Endothelial cell (in vitro differentiated cells): ENCODE measurements at regions not wholly inside any gene's neighbourhood (a gene's known extent, or its start where the extent isn't known, plus 50 kb on each side); places are given as distances from the start of the nearest gene placed in this dataset.

Experiments used
- DNase-seq: peaks from one replicate; pipeline ENCODE4 v3.0.0; 2021; ENCODE audit warnings: low spot score
- H3K27ac Mint-ChIP-seq: one replicate; pipeline ENCODE4 v1.8.0; 2021; ENCODE audit warnings: mixed read lengths, inconsistent platforms; ENCODE audit not compliant: unreplicated experiment
- H3K27me3 Mint-ChIP-seq: one replicate; pipeline ENCODE4 v1.8.0; 2021; ENCODE audit warnings: mild to moderate bottlenecking, moderate library complexity, mixed read lengths, inconsistent platforms; ENCODE audit not compliant: unreplicated experiment
- H3K36me3 Mint-ChIP-seq: one replicate; pipeline ENCODE4 v1.8.0; 2021; ENCODE audit warnings: mild to moderate bottlenecking, low read depth, mixed read lengths, inconsistent platforms; ENCODE audit not compliant: unreplicated experiment
- H3K4me1 Mint-ChIP-seq: one replicate; pipeline ENCODE4 v1.8.0; 2021; ENCODE audit warnings: mild to moderate bottlenecking, mixed read lengths, inconsistent platforms; ENCODE audit not compliant: unreplicated experiment
- H3K4me3 Mint-ChIP-seq: one replicate; pipeline ENCODE4 v1.8.0; 2021; ENCODE audit warnings: mild to moderate bottlenecking, mixed read lengths, inconsistent platforms; ENCODE audit not compliant: unreplicated experiment
- H3K9me3 Mint-ChIP-seq: one replicate; pipeline ENCODE4 v1.8.0; 2021; ENCODE audit warnings: mixed read lengths, inconsistent platforms; ENCODE audit not compliant: unreplicated experiment
- TF ChIP-seq, protein P1 (sequence below): fragments of 200-600 bp; sonication (generic); IDR thresholded peaks from one replicate; pipeline ENCODE4 v1.5.0; 2021; ENCODE audit warnings: antibody characterized with exemption; ENCODE audit not compliant: unreplicated experiment

DNA sequence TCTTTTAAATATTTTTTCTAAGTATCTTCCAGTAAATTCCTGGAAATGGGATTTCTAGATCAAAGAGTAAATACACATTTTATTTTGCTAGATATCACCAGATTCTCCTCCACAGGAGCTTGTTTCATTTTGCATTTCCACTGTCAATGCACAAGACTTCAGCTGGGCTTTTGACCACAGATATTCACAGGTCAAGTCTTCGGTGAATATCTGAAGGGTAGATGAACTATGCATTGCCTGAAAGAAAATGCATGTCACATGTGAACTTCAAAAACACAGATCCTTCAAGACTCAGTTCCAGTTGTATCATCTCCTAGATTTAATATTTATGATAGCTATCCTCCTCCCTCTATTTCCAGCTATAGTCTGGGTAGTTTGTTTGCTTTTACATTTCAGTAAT is 963.6 kb upstream of the GOT2 start:
- TF ChIP-seq, protein P1, sequence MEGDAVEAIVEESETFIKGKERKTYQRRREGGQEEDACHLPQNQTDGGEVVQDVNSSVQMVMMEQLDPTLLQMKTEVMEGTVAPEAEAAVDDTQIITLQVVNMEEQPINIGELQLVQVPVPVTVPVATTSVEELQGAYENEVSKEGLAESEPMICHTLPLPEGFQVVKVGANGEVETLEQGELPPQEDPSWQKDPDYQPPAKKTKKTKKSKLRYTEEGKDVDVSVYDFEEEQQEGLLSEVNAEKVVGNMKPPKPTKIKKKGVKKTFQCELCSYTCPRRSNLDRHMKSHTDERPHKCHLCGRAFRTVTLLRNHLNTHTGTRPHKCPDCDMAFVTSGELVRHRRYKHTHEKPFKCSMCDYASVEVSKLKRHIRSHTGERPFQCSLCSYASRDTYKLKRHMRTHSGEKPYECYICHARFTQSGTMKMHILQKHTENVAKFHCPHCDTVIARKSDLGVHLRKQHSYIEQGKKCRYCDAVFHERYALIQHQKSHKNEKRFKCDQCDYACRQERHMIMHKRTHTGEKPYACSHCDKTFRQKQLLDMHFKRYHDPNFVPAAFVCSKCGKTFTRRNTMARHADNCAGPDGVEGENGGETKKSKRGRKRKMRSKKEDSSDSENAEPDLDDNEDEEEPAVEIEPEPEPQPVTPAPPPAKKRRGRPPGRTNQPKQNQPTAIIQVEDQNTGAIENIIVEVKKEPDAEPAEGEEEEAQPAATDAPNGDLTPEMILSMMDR = no peak
- H3K27me3 Mint-ChIP-seq = no peaks in the 10 kb centered on the region
- H3K9me3 Mint-ChIP-seq = no peaks in the 10 kb centered on the region
- DNase-seq = no peak
- no peaks in the 10 kb centered on the region for H3K4me1 Mint-ChIP-seq
- no peak overlapping the region for H3K27ac Mint-ChIP-seq
- no peak overlapping the region for H3K4me3 Mint-ChIP-seq
- H3K36me3 Mint-ChIP-seq = no peaks in the 10 kb centered on the region

GRCh38 chr16:59697236-59697635 is 963.1 kb upstream of the GOT2 start:
- no peak overlapping the region for H3K27ac Mint-ChIP-seq
- no peaks in the 10 kb centered on the region for H3K9me3 Mint-ChIP-seq
- no peak for DNase-seq
- no peaks in the 10 kb centered on the region for H3K4me1 Mint-ChIP-seq
- H3K36me3 Mint-ChIP-seq = no peaks in the 10 kb centered on the region
- H3K4me3 Mint-ChIP-seq = no peak overlapping the region
- no peaks in the 10 kb centered on the region for H3K27me3 Mint-ChIP-seq
- TF ChIP-seq, protein P1 = no peak

DNA sequence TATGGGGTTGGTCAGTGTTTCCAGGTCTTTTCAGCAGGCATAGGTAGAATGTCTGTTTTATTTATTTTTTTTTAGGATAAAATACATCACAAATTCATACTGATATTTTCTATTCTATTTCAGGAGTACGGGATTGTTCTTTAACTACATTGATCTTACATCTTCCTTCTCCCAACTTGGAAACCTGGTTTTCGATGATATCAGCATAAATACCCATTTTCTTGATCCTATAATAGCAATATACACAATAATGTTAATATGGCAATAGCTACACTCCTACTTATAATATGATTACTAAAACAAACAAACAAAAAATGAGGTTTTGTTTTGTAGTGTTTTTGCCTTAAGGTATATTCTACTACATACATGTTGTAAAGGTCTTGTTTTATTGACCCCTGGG is 962.4 kb upstream of the GOT2 start:
- Mint-ChIP-seq H3K4me3 (no peak overlapping the region), H3K4me1 (no peaks in the 10 kb centered on the region), H3K36me3 (no peaks in the 10 kb centered on the region), H3K27ac (no peak overlapping the region), H3K9me3 (no peaks in the 10 kb centered on the region), H3K27me3 (peaks cover 1% of the 10 kb centered on the region)
- no peak for DNase-seq
- TF ChIP-seq, protein P1 = no peak

DNA sequence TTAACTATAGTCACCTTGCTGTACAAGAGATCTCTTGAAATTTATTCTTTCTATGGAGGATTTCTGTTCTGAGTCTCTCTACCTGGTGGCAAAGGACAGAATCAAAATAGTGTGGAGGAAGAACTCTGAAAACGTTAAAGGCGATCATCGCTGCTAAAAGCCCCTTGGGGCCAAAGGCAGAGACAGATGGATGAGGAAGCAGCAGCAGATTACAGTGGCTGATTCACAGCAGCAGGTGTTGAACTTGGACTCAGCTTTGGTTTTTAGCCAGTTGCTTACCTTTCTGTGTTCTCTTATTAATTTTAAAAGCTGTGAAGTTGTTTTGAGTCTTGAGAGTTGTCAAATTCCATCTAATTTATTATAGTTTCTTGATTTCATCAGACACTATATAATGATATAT is 956.1 kb upstream of the GOT2 start:
- H3K4me3 Mint-ChIP-seq = no peak overlapping the region
- no peak for DNase-seq
- no peak overlapping the region for H3K27ac Mint-ChIP-seq
- no peaks in the 10 kb centered on the region for H3K9me3 Mint-ChIP-seq
- peaks cover 5% of the 10 kb centered on the region for H3K27me3 Mint-ChIP-seq
- TF ChIP-seq, protein P1 = no peak
- H3K4me1 Mint-ChIP-seq = no peaks in the 10 kb centered on the region
- no peaks in the 10 kb centered on the region for H3K36me3 Mint-ChIP-seq

DNA sequence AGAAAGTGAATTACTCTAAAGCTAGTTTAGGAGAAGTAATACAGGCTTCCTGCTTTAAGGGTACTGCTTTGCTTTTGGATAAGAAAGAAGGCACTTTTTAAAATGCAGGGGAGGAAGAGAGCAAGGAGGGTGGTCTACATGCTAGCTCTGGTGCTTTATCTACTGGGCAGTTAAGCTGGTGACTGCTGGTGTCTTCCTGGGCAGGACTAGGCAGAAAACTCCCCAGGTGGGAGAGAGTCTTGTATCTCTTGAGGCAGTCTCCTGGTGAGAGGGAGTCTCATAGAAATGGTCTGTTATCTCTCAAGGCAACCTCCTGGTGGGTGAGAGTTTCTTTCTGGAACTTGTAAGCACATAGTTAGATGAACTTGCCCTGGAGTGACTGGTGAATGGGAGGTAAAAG is 953.9 kb upstream of the GOT2 start:
- H3K4me1 Mint-ChIP-seq = no peaks in the 10 kb centered on the region
- H3K36me3 Mint-ChIP-seq = no peaks in the 10 kb centered on the region
- TF ChIP-seq, protein P1 = no peak

More for the DNA sequence above, 953.9 kb upstream of the GOT2 start:
- Mint-ChIP-seq H3K27me3 (peaks cover 5% of the 10 kb centered on the region), H3K4me3 (no peak overlapping the region), H3K9me3 (peaks cover 4% of the 10 kb centered on the region), H3K27ac (no peak overlapping the region)
- no peak for DNase-seq
